ENCODE measurements at regions not wholly inside any gene's neighbourhood (a gene's known extent, or its start where the extent isn't known, plus 50 kb on each side); places are given as distances from the start of the nearest gene placed in this dataset.
"Not testable (repeated sequence)": the region's sequence is repeated elsewhere in the genome, so short reads cannot be mapped to it uniquely, and the experiment has no call there.

DNA sequence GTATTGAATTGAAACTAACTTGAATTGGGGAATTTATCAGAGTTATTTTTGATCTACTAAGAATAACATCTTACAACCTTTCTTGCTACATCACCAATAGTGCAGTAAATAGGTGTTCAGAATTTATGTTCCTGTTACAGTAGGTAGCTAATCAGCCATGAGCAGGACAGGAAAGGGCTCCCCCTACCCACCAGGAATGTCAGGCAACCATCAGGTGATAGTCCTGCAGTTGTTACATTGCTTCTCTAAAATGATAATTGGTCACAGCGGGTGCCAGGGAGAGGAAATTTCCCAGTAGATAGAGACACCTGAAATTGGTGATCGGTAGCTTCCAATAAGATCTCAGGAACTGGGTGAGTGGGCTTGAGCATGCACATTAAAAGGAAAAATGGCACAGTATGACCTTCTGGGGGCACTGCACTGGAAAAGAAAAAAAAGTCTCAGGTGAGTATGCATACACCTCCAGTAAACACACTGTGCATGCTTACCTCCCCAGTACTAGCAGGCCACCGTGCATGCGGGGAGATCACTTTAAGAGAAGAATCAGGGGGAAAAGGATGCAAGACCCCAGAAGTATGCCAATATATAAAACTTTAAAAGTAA is 1092.0 kb upstream of the LRRTM1 start:
- DNase-seq: no peak

DNA sequence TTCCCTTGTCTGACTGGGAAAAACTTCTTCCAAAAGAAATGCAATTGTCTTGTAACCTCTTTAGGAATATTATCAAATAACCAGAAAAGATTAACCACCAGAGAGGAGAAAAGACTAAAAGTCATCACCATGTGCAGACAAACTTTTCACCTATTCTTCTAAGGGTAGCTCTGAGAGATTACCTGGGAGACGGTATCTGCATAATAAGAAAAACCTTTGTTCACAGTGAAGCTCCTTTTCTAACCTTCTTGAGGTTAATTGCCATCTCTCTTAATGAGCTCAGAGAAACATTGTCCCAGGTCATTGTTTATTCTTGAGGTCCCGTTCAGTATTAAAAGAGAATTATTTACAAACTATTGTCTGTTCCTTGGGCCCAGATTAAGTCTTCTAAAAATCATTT is 1091.2 kb upstream of the LRRTM1 start:
- no peak for DNase-seq

DNA sequence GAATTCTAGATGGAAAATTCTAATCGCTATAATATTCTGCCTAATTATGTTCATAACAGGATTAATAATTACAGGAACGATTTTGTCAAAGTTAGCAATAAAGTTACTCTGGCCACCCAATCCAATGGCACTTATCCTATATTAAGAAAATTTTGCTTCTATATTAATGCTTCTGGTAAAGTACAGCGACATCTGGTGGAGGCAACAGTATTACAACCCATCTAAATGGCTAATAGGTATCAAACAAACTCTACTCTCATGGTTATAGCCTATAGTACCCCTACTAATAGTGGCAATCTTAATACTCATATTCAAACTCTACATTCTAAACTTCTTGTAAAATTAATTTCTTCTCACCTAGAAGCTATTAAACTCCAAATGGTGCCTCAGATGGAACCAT is 1084.7 kb upstream of the LRRTM1 start:
- DNase-seq: no peak

DNA sequence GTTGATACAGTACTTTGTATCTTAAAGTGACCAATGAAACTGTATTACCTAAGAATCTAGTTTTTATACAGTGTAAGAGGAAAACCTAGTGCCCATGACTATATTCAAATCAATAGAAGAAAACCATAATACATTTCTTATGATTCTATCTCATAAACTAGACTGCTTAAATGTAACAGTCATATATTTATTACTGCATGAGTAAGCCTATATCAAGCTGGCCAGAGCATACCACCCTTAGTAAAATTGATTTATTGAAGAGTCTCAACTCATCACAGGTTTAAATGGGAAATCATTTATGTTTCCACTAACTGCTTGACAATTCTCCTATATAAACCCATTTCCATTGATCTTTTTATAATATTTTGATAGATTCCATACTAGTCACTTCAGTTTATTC is 1059.2 kb upstream of the LRRTM1 start:
- DNase-seq: no peak

DNA sequence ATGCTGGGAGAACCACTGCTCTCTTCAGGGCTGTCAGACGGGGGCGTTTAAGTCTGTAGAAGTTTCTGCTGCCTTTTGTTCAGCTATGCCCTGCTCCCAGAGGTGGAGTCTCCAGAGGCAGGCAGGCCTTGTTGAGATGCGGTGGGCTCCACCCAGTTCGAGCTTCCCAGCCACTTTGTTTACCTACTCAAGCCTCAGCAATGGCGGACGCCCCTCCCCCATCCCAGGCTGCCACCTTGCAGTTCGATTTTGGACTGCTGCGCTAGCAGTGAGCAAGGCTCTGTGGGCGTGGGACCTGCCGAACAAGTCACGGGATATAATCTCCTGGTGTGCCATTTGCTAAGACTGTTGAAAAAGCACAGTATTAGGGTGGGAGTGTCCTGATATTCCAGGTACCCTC is 1057.9 kb upstream of the LRRTM1 start:
- not testable (repeated sequence) for DNase-seq

DNA sequence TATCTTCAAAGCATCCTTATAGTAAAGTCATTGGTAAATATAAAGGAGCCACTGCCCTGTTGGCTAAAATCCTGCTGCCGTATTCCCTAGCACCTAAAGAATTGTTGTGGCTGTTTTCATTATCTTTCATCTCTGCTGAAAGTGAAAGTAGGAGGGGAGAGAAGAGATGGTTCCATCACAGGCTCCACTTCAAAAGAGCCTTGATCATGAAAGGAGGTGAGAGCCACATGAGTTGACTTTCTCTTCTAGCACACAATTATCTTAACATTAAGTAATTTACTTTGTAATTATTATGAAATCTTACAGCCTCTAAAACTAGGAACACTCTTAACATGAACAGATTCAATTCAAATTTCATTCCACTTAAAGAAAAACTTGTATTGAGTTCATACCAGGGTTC is 1050.9 kb upstream of the LRRTM1 start:
- DNase-seq: no peak

DNA sequence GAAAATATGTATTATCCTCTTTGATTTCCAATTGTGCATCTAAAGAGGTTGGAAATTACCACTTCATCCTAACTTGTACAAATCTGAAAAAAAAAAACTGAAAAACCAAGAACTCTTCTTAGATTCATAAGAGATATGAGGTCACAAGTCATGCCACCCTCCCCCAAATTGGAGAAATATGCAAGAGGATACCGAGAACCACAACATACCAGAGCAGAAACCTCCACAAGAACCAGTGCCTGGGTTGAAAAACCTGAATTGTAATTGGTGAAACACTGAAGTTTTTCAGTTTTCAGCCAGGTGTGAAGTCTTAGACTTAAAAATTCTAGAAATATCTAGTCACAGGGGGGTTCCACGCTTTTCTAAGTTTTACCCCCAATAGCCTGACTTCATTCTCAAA is 1029.5 kb upstream of the LRRTM1 start:
- no peak for DNase-seq

DNA sequence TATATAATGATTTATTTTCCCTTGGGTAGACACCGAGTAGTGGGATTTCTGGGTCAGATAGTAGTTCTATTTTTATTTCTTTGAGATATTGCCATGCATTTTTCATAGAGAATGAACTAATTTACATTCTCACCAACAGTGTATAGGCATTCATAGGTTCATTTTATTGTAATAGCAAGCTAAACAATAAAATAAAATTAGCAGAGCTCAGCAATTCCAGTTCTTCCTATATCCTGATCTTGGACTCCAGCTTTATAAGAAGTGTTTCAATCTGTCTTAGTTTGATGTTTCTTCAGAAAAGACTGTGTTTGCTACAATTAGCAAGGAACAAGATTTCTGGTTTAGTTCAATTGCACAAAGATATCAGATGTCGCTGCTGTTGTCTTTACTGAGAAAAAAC is 1024.4 kb upstream of the LRRTM1 start:
- DNase-seq: no peak

DNA sequence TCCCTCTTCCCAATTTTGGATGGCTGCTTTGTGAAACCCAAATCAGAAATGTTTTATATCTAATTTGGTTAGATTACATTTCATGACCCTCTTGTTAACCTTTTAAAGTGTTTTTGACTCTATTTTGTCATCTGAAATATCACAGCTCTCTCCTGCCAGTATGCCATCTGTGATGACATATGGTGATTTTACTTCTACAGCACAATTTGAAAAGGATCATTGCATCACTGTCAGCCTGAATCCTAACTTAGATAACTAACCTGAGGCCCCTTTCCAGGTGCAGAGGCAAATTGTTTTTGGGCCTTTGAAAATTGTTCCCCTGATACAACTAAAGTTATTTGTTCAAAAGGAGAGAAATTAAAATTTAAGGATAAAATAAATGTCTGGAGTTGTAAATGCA is 1023.4 kb upstream of the LRRTM1 start:
- DNase-seq: no peak

DNA sequence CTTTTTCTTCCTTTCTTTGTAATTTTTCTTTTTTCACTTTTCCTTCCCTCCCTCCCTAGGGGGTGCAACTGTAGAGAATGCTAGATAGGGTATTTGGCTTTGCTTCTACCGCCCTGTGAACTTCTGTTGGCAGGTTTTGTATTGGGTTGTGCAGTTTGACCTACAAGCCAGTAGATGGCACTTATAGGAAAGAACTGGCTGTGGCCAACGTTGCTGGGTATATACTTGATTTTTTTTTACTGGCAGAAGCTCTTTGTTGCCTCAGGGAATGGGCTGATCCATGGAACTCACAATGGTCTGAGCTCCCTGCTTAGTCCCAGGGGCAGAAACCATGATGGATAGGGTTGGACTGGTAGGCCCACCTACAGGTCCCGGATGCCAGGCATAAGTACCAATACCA is 1019.5 kb upstream of the LRRTM1 start:
- no peak for DNase-seq

DNA sequence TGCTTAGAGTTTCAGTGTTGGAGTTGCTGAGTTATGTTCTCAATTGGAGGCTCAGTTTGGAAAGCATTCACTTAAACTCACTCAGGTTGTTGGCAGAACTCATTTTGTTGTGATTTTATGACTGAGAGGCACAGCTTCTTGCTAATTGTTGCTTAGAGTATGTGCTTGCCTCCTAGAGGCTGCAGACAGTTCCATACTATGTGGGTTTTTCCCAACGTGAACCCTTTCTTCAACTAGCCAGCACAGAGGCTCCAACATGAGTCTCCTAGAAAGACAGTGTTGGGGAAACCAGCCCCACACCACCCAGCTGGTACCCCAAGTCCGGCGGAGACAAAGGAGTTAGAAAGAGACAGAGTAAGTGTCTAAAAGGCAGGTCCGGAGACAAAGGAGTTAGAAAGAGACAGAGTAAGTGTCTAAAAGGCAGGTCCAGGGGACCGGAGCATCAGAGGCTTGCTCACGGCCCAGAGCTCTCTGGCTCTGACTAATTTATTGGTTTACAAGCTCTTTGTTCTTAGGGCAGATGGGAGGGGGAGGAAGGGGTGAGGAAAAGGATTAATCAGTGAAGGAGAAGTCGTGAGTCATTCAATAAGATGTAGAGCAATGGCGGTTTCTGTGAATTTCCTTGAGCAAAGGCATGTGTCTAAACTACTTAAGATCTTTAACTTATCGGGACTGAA is 999.7 kb upstream of the LRRTM1 start:
- no peak for DNase-seq

DNA sequence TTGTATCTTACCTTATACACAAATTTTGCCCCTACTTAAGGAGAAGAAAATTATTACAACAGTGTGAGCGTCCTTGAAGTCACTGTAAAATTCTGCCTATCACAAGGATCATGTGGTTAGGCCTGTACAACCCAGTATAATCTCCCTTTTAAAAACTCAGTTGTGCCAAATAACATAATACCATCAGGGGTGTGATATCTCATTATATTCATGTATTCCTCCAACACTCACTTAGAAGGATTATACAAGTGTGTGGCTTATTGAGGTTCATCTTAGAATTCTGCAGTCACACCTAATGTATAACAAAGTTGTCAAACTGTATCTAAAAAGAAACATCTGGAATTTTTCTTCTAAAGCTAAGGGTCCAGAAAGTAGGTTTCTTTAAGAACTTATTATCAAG is 998.8 kb upstream of the LRRTM1 start:
- no peak for DNase-seq

DNA sequence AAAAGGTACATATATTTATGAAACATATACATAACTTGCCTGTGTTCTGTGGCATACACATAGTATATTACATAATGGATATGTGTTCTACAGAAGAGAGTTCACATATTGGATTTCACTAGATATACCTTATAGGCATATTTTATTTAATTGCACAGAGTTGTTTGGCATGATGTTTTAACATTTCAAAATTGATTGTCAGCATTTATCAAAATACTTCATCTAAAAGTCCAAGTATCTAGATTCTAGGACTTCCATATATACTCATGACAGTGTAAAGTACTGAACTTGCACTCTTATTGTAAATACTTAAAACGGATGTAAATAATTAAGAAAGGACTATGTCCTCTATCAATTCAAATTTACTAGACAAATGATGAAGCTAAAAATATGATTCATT is 995.3 kb upstream of the LRRTM1 start:
- no peak for DNase-seq

DNA sequence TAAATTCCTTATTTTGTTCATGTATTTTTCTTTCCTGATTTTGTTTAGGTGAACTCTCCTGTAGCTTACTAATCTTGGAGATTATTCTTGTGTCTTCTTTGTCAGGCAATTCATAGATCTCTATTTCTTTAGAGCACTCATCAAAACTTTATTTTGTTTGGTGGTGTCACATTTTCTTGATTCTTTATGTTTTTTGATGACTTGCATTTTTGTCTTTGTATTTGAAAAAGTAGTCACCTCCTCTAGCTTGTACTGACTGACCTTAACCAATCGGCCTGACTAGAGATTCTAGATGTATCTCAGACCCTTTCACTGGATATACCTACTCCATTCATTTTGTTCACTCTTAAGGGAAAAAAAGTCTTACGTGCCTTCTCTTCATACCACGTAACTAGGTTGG is 986.3 kb upstream of the LRRTM1 start:
- DNase-seq: no peak

DNA sequence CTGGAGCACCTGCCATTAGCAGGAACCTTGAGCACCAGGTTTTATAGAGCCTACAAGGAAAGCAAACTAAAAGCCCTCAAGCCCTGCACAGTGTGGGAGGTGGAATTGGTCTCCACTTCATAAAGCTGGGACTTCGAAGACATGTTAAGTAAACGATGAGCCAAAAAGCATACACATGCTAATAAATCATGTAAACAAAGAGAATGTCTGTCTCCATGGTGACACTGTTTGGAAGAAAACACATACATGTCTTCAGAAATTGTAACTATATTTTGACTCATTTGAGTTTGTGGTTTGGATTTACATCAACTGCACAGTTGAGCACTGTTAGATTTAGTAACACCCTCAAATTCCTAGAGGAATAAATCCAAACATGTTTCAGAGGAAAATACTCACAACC is 978.5 kb upstream of the LRRTM1 start:
- DNase-seq: no peak

DNA sequence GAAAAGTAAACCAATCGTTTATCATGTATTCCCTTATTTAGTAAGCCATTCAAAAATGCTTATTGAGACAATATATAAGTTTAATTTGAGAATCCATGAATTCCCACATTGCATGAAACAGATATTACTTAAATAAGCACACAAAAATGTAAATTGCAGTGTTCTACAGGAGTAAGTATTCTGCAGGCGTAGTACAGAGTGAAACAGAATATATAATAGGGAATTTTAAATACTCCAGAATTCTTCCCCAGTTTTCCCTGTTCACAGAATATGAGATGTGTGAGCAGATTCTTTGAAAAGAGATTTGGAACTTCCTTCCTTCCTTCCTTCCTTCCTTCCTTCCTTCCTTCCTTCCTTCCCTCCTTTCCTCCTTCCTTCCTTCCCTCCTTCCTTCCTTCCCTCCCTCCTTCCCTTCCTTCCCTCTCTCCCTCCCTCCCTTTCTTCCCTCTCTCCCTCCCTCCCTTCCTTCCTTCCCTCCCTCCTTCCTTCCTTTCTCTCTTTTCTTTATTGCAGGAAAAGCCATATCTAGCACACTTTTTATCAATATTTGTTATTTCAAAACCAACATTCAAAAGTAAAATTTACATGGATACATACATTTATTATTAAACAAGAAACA is 977.7 kb upstream of the LRRTM1 start:
- DNase-seq: no peak

DNA sequence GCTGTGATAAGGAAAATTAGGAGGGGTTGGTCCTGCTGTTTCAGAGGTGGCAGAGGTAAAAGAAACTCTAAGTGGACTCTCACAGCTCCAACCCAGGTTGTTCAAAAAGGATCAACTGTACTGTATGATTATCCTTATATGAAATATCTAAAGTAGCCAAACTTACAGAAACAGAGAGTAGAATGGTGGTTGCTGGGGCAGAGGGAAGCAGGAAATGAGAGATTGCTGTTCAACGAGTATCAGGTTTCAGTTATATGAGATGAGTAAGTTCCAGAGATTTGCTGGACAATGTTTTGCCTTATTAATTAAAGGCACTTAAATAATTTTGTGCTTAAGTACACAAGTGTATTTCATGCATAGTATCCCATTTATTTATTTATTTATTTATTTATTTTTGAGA is 972.0 kb upstream of the LRRTM1 start:
- no peak for DNase-seq

DNA sequence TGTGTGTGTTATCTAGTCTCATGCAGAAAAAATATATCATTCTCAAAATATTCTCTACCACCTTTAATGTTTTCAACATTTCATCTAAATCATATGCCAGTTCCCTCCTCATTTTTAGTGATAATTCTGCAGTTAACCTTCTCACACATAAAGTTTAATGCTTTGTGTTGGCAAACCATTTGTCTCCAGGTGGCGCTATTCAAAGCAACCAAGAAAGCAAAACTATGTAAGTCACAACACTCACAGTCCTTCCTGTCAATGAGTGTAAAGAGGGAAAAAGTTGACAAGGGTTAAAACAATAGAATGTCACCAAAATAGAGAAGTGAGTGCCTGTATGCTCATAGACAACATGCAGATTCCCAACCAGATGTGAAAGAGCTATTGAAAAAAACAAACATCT is 961.6 kb upstream of the LRRTM1 start:
- no peak for DNase-seq

DNA sequence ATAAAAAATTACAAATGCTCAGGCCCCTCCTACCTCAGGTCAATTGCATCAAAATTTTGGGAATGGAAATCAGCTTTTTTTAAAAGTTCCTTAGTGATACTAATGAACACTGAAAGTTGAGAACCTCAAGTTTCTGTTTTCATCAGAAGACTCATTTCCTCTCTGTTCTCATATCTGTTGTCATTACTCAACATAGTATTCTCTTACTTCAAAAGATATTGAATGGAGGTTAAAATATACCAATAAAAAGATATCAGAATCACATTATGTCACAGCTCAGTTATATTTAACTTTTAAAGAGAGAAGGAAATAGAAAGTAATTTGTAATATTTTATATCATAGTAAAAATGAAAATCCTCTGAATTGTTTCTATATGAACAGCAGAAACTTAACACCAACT is 959.4 kb upstream of the LRRTM1 start:
- DNase-seq: no peak

DNA sequence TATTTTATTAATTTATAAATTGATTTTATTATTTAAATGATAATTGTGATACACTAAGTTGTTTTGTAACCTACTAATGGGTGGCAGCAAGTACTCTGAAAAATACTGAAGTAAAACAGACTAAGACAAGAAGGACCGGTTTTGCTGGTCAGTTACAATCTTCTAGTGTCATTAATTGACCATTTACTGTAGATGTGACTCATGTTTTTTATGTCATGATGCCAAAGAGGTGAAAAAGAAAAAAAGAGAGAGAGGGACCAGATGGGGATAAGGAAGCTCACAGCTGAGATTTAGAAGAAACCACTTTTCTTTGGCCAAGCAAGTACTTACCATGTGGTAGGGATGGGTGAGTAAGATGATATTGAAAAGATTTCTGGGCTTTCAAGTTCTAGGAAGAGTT is 955.8 kb upstream of the LRRTM1 start:
- no peak for DNase-seq

DNA sequence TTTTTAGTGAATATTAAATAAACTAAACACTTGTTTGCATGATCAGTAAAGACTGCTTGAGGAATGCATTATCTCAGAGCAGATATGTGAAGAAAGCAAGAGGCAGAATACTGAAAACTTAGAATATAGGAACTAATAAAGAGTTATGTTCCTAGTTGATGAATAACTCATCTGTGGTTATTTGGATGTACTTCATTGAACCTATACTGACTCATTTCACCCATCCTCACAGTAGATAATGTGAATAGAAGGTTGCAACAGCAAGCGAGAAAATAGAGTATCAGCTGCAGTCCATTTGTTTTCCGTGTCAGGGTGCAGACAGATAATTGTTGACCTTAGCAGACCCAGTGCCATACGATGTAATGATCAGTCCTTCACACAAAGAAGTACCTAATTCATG is 945.7 kb upstream of the LRRTM1 start:
- no peak for DNase-seq

DNA sequence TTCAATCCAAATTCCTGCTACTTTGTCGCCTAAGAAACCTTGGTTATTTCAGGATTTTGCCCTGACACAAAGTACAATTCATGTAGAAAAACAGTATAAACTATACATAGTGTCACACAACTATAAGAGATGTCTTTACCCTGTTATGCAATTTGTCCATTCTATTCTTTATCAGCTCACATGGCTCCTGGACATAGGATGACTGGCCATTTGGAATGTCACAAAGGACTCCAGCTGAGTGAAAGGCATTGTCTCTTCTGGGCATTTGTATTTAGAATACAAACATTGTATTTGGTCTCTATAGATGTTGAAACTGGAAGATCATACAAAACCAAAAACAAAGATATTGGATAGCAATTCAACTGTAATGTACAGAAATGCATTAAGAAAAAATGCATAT is 944.6 kb upstream of the LRRTM1 start:
- no peak for DNase-seq

DNA sequence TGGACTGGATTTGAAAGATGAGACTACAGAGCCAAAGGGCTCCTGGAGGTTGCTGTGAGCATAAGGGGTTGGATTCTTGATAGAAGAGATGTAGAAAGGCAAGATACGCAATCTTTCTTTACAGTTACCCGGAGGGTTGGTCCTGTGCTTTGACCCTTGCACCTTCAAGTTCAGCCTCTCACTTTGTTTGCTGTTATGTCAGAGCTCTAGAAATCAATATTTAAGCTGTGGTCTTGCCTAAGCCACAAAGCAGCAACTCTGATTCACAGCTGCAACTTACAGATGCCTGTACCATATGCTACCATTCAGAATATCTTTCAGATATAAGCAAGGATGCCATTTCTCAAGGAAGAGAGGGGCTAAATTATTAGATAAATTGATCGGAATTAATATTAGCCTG is 943.1 kb upstream of the LRRTM1 start:
- no peak for DNase-seq

DNA sequence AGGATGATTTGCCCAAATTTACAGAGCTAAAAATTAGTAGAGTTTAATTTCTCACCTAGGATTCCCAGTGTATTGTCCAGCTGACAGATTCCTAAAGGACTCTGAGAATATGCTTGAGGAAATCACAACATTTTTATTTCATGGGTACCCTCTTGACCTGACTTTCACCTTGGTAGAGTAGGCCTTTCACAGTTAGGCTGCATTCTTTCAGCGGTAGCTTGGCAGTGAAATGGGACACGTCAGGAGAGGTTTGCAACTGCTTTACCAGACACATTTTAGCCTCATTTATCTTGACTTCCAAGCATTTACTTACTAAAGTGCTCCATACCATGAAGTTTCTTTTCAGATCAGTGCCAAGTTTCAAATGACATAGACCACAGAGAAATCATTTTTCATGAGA is 937.9 kb upstream of the LRRTM1 start:
- no peak for DNase-seq

DNA sequence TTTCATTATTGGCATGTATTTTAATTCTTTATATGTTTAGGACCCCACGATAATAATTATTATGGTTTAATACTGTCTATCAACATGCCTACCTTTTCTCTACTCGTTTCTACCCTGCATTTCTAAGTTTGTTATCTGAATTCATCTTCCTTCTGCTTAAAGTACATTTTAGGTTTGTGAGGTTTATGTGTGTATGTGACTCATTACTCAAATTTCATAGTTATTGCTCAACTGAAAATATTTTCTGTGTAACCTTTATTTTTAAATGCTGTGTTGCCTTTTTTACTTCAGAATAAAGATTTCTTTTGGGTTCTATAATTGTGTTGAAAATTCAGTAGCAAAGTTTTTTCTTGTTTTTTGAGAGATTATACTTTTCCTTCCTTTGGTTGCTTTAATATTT is 933.9 kb upstream of the LRRTM1 start:
- DNase-seq: no peak

All from DMS79 treated with DMSO at 0.1 percent for 48 hours (cell line).